ENCODE measurements at regions not wholly inside any gene's neighbourhood (a gene's known extent, or its start where the extent isn't known, plus 50 kb on each side); places are given as distances from the start of the nearest gene placed in this dataset.

GRCh38 chr9:18051638-18052037 lies 422.3 kb upstream of the ADAMTSL1 start (continued):
- no peak for TF ChIP-seq USF1 (CRISPR knock-in tag; IDR thresholded peaks at IDR 0.05)
- no peak for TF ChIP-seq SP1 (CRISPR knock-in tag; conservative IDR thresholded peaks at IDR 0.05)

- Mint-ChIP-seq H3K4me1 (no peaks in the 10 kb centered on the region), H3K27me3 (ENCODE audit: low read depth) (no peaks in the 10 kb centered on the region), H3K27ac (no peak overlapping the region), H3K4me3 (no peak overlapping the region), H3K9me3 (no peaks in the 10 kb centered on the region), H3K36me3 (no peaks in the 10 kb centered on the region)
- no peak for ATAC-seq
- TF ChIP-seq USF1 (CRISPR knock-in tag; IDR thresholded peaks at IDR 0.05) = no peak
- no peak for TF ChIP-seq ZNF425 (CRISPR knock-in tag; conservative IDR thresholded peaks at IDR 0.05)
- TF ChIP-seq ARID4B (CRISPR knock-in tag; IDR thresholded peaks at IDR 0.05; ENCODE audit: borderline replicate concordance) = no peak
- no peak for TF ChIP-seq TP53 (CRISPR knock-in tag; IDR thresholded peaks at IDR 0.05)
- TF ChIP-seq ZNF232 (CRISPR knock-in tag; IDR thresholded peaks at IDR 0.05) = no peak
- TF ChIP-seq ATF3 (CRISPR knock-in tag; conservative IDR thresholded peaks at IDR 0.05) = no peak
- no peak for TF ChIP-seq SMAD3 (CRISPR knock-in tag; IDR thresholded peaks at IDR 0.05; ENCODE audit: borderline replicate concordance)
- TF ChIP-seq ATF6 (CRISPR knock-in tag; IDR thresholded peaks at IDR 0.05) = no peak
- no peak for TF ChIP-seq NR3C1 (CRISPR knock-in tag; conservative IDR thresholded peaks at IDR 0.05; ENCODE audit: low read depth)
- TF ChIP-seq IRF2 (CRISPR knock-in tag; IDR thresholded peaks at IDR 0.05; ENCODE audit: borderline replicate concordance, low read depth) = no peak
- TF ChIP-seq E2F4 (CRISPR knock-in tag; IDR thresholded peaks at IDR 0.05; ENCODE audit: borderline replicate concordance, low read depth) = no peak
- TF ChIP-seq HMGA2 (CRISPR knock-in tag; IDR thresholded peaks at IDR 0.05) = no peak
- TF ChIP-seq FOXJ3 (CRISPR knock-in tag; IDR thresholded peaks at IDR 0.05; ENCODE audit: borderline replicate concordance) = no peak
- TF ChIP-seq E2F5 (CRISPR knock-in tag; IDR thresholded peaks at IDR 0.05) = no peak
- no peak for TF ChIP-seq ZSCAN18 (CRISPR knock-in tag; IDR thresholded peaks at IDR 0.05)
- TF ChIP-seq PREB (CRISPR knock-in tag; IDR thresholded peaks at IDR 0.05; ENCODE audit: borderline replicate concordance) = no peak
- TF ChIP-seq SOX15 (CRISPR knock-in tag; IDR thresholded peaks at IDR 0.05) = no peak
- no peak for TF ChIP-seq NFYB (CRISPR knock-in tag; conservative IDR thresholded peaks at IDR 0.05; ENCODE audit: low read depth)
- POLR2A ChIA-PET = no interaction called here
- no peak for DNase-seq (ENCODE audit: low spot score)
- CTCF ChIA-PET = interaction anchor here (1.5 kb wide), 1 partner anchor 161 kb away, joined by 3 read pairs; no protein-coding TSS in a partner anchor
Measured at GRCh38 chr9:18052060-18052459, 421.9 kb upstream of the ADAMTSL1 start.

All from WTC11 (cell line).